ENCODE measurements at regions not wholly inside any gene's neighbourhood (a gene's known extent, or its start where the extent isn't known, plus 50 kb on each side); places are given as distances from the start of the nearest gene placed in this dataset.
"Not testable (repeated sequence)": the region's sequence is repeated elsewhere in the genome, so short reads cannot be mapped to it uniquely, and the experiment has no call there.

GRCh38 chr2:210861038-210861665, 304.8 kb downstream of the CPS1 start:
- DNase-seq: no peak

- DNase-seq: no peak
Observed at GRCh38 chr2:210862283-210863065, 306.1 kb downstream of the CPS1 start.

- DNase-seq: no peak
Observed at GRCh38 chr2:210863283-210863682, 306.9 kb downstream of the CPS1 start.

- DNase-seq: not testable (repeated sequence)
Observed at GRCh38 chr2:210871566-210871965, 315.2 kb downstream of the CPS1 start.

GRCh38 chr2:210873631-210874030, 317.2 kb downstream of the CPS1 start:
- DNase-seq: no peak

GRCh38 chr2:210884227-210884626, 327.8 kb downstream of the CPS1 start:
- DNase-seq: no peak

GRCh38 chr2:210888035-210888434, 331.6 kb downstream of the CPS1 start:
- no peak for DNase-seq

- no peak for DNase-seq
Observed at GRCh38 chr2:210895132-210895531, 338.7 kb downstream of the CPS1 start.

- DNase-seq: no peak
Observed at GRCh38 chr2:210899131-210899530, 342.7 kb downstream of the CPS1 start.

GRCh38 chr2:210901326-210901725, 344.9 kb downstream of the CPS1 start:
- DNase-seq: no peak

- no peak for DNase-seq
Observed at GRCh38 chr2:210912779-210913178, 356.4 kb downstream of the CPS1 start.

- no peak for DNase-seq
Observed at GRCh38 chr2:210913461-210913860, 357.1 kb downstream of the CPS1 start.

- no peak for DNase-seq
Observed at GRCh38 chr2:210915912-210916311, 359.5 kb downstream of the CPS1 start.

GRCh38 chr2:210917465-210917864, 361.1 kb downstream of the CPS1 start:
- DNase-seq: no peak

GRCh38 chr2:210919128-210919527, 362.7 kb downstream of the CPS1 start:
- no peak for DNase-seq

GRCh38 chr2:210922419-210922818, 366.0 kb downstream of the CPS1 start:
- no peak for DNase-seq

- no peak for DNase-seq
Observed at GRCh38 chr2:210928714-210929113, 372.3 kb downstream of the CPS1 start.

GRCh38 chr2:210938228-210938627, 381.8 kb downstream of the CPS1 start:
- no peak for DNase-seq

- no peak for DNase-seq
Observed at GRCh38 chr2:210946395-210946794, 390.0 kb downstream of the CPS1 start.

GRCh38 chr2:210950434-210951060, 394.1 kb downstream of the CPS1 start:
- DNase-seq: not testable (repeated sequence)

GRCh38 chr2:210954386-210954907, 398.0 kb downstream of the CPS1 start:
- no peak for DNase-seq

- DNase-seq: no peak
Observed at GRCh38 chr2:210955591-210955990, 399.2 kb downstream of the CPS1 start.

- no peak for DNase-seq
Observed at GRCh38 chr2:210956101-210956500, 399.7 kb downstream of the CPS1 start.

- DNase-seq: no peak
Observed at GRCh38 chr2:210961249-210961648, 404.9 kb downstream of the CPS1 start.

Measured in AML-193 (cell line).